IgD-negative memory B cell (primary cell): ENCODE measurements at regions not wholly inside any gene's neighbourhood (a gene's known extent, or its start where the extent isn't known, plus 50 kb on each side); places are given as distances from the start of the nearest gene placed in this dataset.
A peak's percentile ranks its signal among the peaks of the same experiment; 100 is the strongest.

Experiments
- H3K27ac Mint-ChIP-seq, 3 donors: one replicate each; pipeline ENCODE4 v1.8.0; 2020 to 2022; ENCODE audit warnings: mild to moderate bottlenecking in 3 of 3, mixed read lengths in 3 of 3, moderate library complexity in 1 of 3
- H3K27me3 Mint-ChIP-seq: one replicate; pipeline ENCODE4 v1.8.0; 2021; ENCODE audit warnings: mixed read lengths
- H3K36me3 Mint-ChIP-seq: one replicate; pipeline ENCODE4 v1.8.0; 2020; ENCODE audit warnings: mild to moderate bottlenecking, mixed read lengths
- H3K4me1 Mint-ChIP-seq, 3 donors: one replicate each; pipeline ENCODE4 v1.8.0; 2020 to 2022; ENCODE audit warnings: mixed read lengths in 3 of 3, mild to moderate bottlenecking in 1 of 3
- H3K4me3 Mint-ChIP-seq, 4 donors: one replicate each; pipeline ENCODE4 v1.8.0; 2020 to 2022; ENCODE audit warnings: mild to moderate bottlenecking in 4 of 4, mixed read lengths in 4 of 4, moderate library complexity in 3 of 4
- H3K9me3 Mint-ChIP-seq, 3 donors: one replicate each; pipeline ENCODE4 v1.8.0; 2020 to 2021; ENCODE audit warnings: mixed read lengths in 3 of 3, mild to moderate bottlenecking in 1 of 3

- no peak overlapping the region for H3K27ac Mint-ChIP-seq
- peaks cover 12 to 19% (median 13%) of the 10 kb centered on the region in 3 donors for H3K4me1 Mint-ChIP-seq
These were observed 267.9 kb downstream of the SHQ1 start for GRCh38 chr3:72580246-72580756.

GRCh38 chr3:72579581-72580245 lies 268.5 kb downstream of the SHQ1 start:
- Mint-ChIP-seq H3K9me3 (no peaks in the 10 kb centered on the region), H3K27me3 (peaks cover 28% of the 10 kb centered on the region), H3K4me1 (peaks cover 12 to 15% (median 13%) of the 10 kb centered on the region in 3 donors), H3K36me3 (no peaks in the 10 kb centered on the region), H3K27ac (no peak overlapping the region), H3K4me3 (no peak overlapping the region)

More at GRCh38 chr3:72580246-72580756, 267.9 kb downstream of the SHQ1 start:
- Mint-ChIP-seq H3K9me3 (peaks cover 0 to 2% (median 0%) of the 10 kb centered on the region in 3 donors), H3K27me3 (peaks cover 33% of the 10 kb centered on the region), H3K36me3 (no peaks in the 10 kb centered on the region), H3K4me3 (no peak overlapping the region)

GRCh38 chr3:72579191-72579580 lies 269.1 kb downstream of the SHQ1 start:
- Mint-ChIP-seq H3K27me3 (peaks cover 28% of the 10 kb centered on the region), H3K4me1 (peaks cover 12 to 15% (median 13%) of the 10 kb centered on the region in 3 donors), H3K36me3 (no peaks in the 10 kb centered on the region), H3K9me3 (no peaks in the 10 kb centered on the region), H3K4me3 (no peak overlapping the region), H3K27ac (no peak overlapping the region)

GRCh38 chr3:72577190-72577589 lies 271.1 kb downstream of the SHQ1 start:
- Mint-ChIP-seq H3K9me3 (no peaks in the 10 kb centered on the region), H3K36me3 (no peaks in the 10 kb centered on the region), H3K27me3 (peaks cover 19% of the 10 kb centered on the region), H3K4me1 (peaks cover 6 to 8% (median 7%) of the 10 kb centered on the region in 3 donors), H3K4me3 (no peak overlapping the region), H3K27ac (no peak overlapping the region)

- no peak overlapping the region for H3K27ac Mint-ChIP-seq
- peaks cover 4 to 5% (median 5%) of the 10 kb centered on the region in 3 donors for H3K4me1 Mint-ChIP-seq
- peaks cover 20% of the 10 kb centered on the region for H3K27me3 Mint-ChIP-seq
- H3K4me3 Mint-ChIP-seq = no peak overlapping the region
- no peaks in the 10 kb centered on the region for H3K36me3 Mint-ChIP-seq
- no peaks in the 10 kb centered on the region for H3K9me3 Mint-ChIP-seq
These were observed 271.7 kb downstream of the SHQ1 start for GRCh38 chr3:72576563-72576962.

- Mint-ChIP-seq H3K4me3 (no peak overlapping the region), H3K27me3 (peaks cover 14% of the 10 kb centered on the region), H3K4me1 (no peaks in the 10 kb centered on the region), H3K27ac (no peak overlapping the region), H3K9me3 (no peaks in the 10 kb centered on the region), H3K36me3 (no peaks in the 10 kb centered on the region)
These were observed 274.1 kb downstream of the SHQ1 start for GRCh38 chr3:72574144-72574543.

GRCh38 chr3:72573051-72573450 lies 275.2 kb downstream of the SHQ1 start:
- H3K9me3 Mint-ChIP-seq = no peaks in the 10 kb centered on the region
- H3K4me1 Mint-ChIP-seq = no peaks in the 10 kb centered on the region
- no peaks in the 10 kb centered on the region for H3K36me3 Mint-ChIP-seq
- H3K4me3 Mint-ChIP-seq = no peak overlapping the region
- no peak overlapping the region for H3K27ac Mint-ChIP-seq
- H3K27me3 Mint-ChIP-seq = peaks cover 13% of the 10 kb centered on the region

GRCh38 chr3:72572489-72573007 lies 275.7 kb downstream of the SHQ1 start:
- H3K4me3 Mint-ChIP-seq = no peak overlapping the region
- no peaks in the 10 kb centered on the region for H3K4me1 Mint-ChIP-seq
- H3K9me3 Mint-ChIP-seq = no peaks in the 10 kb centered on the region
- no peaks in the 10 kb centered on the region for H3K36me3 Mint-ChIP-seq
- H3K27ac Mint-ChIP-seq = no peak overlapping the region
- peaks cover 10% of the 10 kb centered on the region for H3K27me3 Mint-ChIP-seq

- Mint-ChIP-seq H3K9me3 (no peaks in the 10 kb centered on the region), H3K4me1 (no peaks in the 10 kb centered on the region), H3K27me3 (peaks cover 8% of the 10 kb centered on the region), H3K27ac (no peak overlapping the region), H3K4me3 (no peak overlapping the region), H3K36me3 (no peaks in the 10 kb centered on the region)
These were observed 276.6 kb downstream of the SHQ1 start for GRCh38 chr3:72571638-72572114.

GRCh38 chr3:72571052-72571451 lies 277.2 kb downstream of the SHQ1 start:
- no peak overlapping the region for H3K4me3 Mint-ChIP-seq
- H3K36me3 Mint-ChIP-seq = no peaks in the 10 kb centered on the region
- no peak overlapping the region for H3K27ac Mint-ChIP-seq
- no peaks in the 10 kb centered on the region for H3K4me1 Mint-ChIP-seq
- H3K9me3 Mint-ChIP-seq = no peaks in the 10 kb centered on the region
- H3K27me3 Mint-ChIP-seq = peaks cover 8% of the 10 kb centered on the region

- H3K4me3 Mint-ChIP-seq = no peak overlapping the region
- H3K9me3 Mint-ChIP-seq = no peaks in the 10 kb centered on the region
- no peak overlapping the region for H3K27ac Mint-ChIP-seq
- no peaks in the 10 kb centered on the region for H3K36me3 Mint-ChIP-seq
- H3K27me3 Mint-ChIP-seq = peaks cover 8% of the 10 kb centered on the region
- H3K4me1 Mint-ChIP-seq = no peaks in the 10 kb centered on the region
These were observed 278.3 kb downstream of the SHQ1 start for GRCh38 chr3:72569754-72570440.

GRCh38 chr3:72568083-72568482 lies 280.2 kb downstream of the SHQ1 start:
- Mint-ChIP-seq H3K4me1 (no peaks in the 10 kb centered on the region), H3K4me3 (peak overlapping the region in 1 of 4 donors; percentile 13), H3K36me3 (no peaks in the 10 kb centered on the region), H3K9me3 (no peaks in the 10 kb centered on the region), H3K27ac (no peak overlapping the region), H3K27me3 (peaks cover 8% of the 10 kb centered on the region)

GRCh38 chr3:72567474-72567873 lies 280.8 kb downstream of the SHQ1 start:
- H3K27me3 Mint-ChIP-seq = peaks cover 8% of the 10 kb centered on the region
- H3K36me3 Mint-ChIP-seq = no peaks in the 10 kb centered on the region

GRCh38 chr3:72565593-72565992 lies 282.7 kb downstream of the SHQ1 start:
- Mint-ChIP-seq H3K9me3 (peaks cover 2 to 4% (median 3%) of the 10 kb centered on the region in 3 donors), H3K27me3 (no peaks in the 10 kb centered on the region), H3K27ac (no peak overlapping the region), H3K36me3 (no peaks in the 10 kb centered on the region), H3K4me3 (no peak overlapping the region), H3K4me1 (no peaks in the 10 kb centered on the region)

More at GRCh38 chr3:72567474-72567873, 280.8 kb downstream of the SHQ1 start:
- H3K27ac Mint-ChIP-seq = no peak overlapping the region
- no peaks in the 10 kb centered on the region for H3K9me3 Mint-ChIP-seq
- no peaks in the 10 kb centered on the region for H3K4me1 Mint-ChIP-seq
- no peak overlapping the region for H3K4me3 Mint-ChIP-seq

GRCh38 chr3:72563690-72564370 lies 284.4 kb downstream of the SHQ1 start:
- Mint-ChIP-seq H3K4me3 (no peak overlapping the region), H3K27me3 (no peaks in the 10 kb centered on the region), H3K27ac (no peak overlapping the region)

More at GRCh38 chr3:72563690-72564370, 284.4 kb downstream of the SHQ1 start:
- Mint-ChIP-seq H3K36me3 (no peaks in the 10 kb centered on the region), H3K9me3 (peaks cover 2 to 4% (median 3%) of the 10 kb centered on the region in 3 donors), H3K4me1 (peaks cover 0 to 5% (median 0%) of the 10 kb centered on the region in 3 donors)
